H1 (cell line): ENCODE measurements at regions not wholly inside any gene's neighbourhood (a gene's known extent, or its start where the extent isn't known, plus 50 kb on each side); places are given as distances from the start of the nearest gene placed in this dataset.

ENCODE experiments used
- PHF8 ChIP-seq: fragments of 200-600 bp; sonication (generic); conservative IDR thresholded peaks from 2 replicates; pipeline ENCODE4 v1.7.1; 2012; ENCODE audit warnings: low read depth, mild to moderate bottlenecking, inconsistent platforms, low read length, moderate library complexity
- POU5F1 ChIP-seq: IDR thresholded peaks from 2 replicates; pipeline ENCODE4 v1.6.1; 2011; ENCODE audit warnings: low read depth, mild to moderate bottlenecking, low read length, moderate library complexity

DNA sequence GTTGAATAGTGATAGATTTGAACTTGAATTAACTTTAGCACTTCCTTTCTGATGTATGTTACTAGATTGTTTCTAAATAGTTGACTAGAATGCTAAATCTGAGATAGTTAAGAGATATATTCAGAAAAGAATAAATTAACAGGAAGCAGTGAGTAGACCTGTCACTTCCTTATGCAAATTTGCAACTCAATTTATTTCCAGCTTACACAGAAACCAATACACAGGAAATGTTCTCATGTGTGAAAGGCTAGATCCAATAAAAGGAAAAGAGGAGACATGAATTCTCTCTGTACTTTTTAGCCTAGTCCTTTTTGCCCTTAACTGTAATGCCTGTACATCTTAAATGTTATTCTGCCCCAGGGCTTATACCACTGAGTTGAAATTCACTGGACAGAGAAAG is 522.3 kb downstream of the COL11A1 start (continued):
- no peak for TF ChIP-seq POU5F1
- no peak for TF ChIP-seq PHF8
